Left cardiac atrium (tissue), 4 donors: ENCODE measurements at regions not wholly inside any gene's neighbourhood (a gene's known extent, or its start where the extent isn't known, plus 50 kb on each side); places are given as distances from the start of the nearest gene placed in this dataset.

Experiments used
- ATAC-seq, 2 donors: fragments of 200-7000 bp; cut with Tn5 transposase; one replicate each; pipeline ENCODE4 v1.9.1; 2020; ENCODE audit warnings: mild to moderate bottlenecking in 2 of 2, moderate library complexity in 2 of 2
- DNase-seq: peaks from one replicate; pipeline ENCODE4 v3.0.0-alpha.2; 2020
- intact Hi-C, 2 donors: fragments of 100-400 bp; cut with DNase I; formaldehyde crosslinking; loops; one replicate each; pipeline versions ENCODE4 v1.14.1 to v1.15.1; 2022 to 2023
- donor health status: DM: no; HTN: yes; CAD: no.
- donor health status: DM: no; HTN: yes; CAD: no; lungs with severe emphysema.
- donor health status: DM: yes; HTN: yes; CAD: no.
- donor health status: Dilated cardiomyopathy.

DNA sequence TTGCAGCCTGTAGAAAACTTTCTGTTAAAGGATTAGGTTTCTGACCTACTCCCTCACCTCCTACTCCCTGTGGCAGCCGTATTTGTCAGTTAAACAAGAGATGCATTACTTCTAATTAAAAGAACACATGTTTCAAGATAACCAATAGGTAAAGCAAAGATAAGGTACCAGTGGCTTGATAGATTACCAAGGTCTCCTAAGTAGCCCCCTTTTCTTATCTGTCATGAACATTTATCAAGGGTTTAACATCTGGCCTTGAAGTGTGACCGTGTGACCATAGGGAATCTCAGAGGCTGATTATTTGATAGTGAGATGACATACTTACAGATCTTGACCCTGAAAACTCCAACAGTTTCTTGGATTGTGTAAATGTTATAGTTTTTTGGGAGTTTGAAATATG is 764.0 kb upstream of the EDIL3 start:
- ATAC-seq = no peak
- DNase-seq = no peak
- intact Hi-C loops = no loop called here

DNA sequence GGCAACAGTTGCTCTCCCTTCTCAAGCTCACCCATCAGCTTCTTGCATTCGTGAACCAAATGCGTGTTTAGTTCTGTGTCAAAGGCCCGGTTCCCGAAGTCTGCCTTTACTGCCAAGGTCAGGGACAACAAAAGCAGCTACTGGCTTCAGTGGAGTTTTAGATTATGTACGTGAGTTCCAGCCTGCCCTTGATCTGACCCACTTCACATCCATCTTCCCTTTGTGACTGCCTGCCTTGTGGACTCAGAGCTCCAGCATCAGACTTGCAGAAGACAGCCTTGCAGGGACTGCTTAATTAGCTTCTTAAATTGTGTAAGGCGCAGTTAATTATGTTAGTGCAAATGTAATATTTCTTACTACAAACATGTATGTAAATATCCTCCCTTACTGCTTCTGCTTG is 774.7 kb upstream of the EDIL3 start:
- DNase-seq (no peak), ATAC-seq (no peak)
- intact Hi-C loops = no loop called here

DNA sequence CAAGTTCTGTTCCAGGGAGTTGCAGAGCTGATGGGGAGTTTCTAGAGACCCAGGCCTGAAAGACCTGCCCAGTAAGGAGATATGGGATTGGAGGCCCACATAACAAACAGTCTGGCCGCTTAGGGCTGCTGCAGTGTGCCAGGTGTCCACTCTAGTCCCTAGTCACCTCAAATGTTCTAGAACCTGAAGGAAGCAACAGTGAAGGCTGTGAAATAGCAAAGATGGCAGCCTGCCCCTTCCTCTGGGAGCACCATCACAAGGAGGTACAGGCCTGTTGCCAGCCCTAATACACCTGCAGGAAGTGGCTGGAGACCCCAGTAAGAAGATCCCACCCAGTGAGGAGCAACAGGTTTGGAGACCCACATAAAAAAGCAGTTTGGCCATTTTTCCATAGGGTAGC is 783.8 kb upstream of the EDIL3 start:
- intact Hi-C loops = no loop called here
- no peak for ATAC-seq

DNA sequence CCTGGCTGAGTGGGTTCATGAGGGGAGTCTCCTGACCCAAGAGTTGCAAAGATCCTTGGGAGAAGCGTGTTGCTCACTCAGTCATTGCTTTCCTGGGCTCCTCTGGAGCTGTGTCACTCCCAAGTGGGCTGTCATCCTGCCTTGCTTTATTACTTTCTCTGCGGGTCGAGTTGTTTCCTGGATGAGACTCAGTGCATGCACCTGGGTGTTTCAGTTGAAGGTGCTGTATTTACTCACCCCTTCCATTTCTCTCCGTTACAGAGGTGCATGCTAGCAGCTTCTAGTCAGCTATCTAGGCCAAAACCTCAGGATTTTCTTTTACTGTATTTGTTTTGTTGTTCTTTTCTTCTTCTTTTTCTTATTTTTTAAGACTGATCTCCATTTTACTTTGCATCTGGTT is 785.5 kb upstream of the EDIL3 start:
- DNase-seq (no peak), ATAC-seq (no peak)
- intact Hi-C loops = no loop called here

More for the DNA sequence above, 783.8 kb upstream of the EDIL3 start:
- no peak for DNase-seq

GRCh38 chr5:85173469-85173868 is 788.8 kb upstream of the EDIL3 start:
- DNase-seq (no peak), ATAC-seq (no peak)
- intact Hi-C loops = no loop called here

- intact Hi-C loops = no loop called here
- ATAC-seq (no peak), DNase-seq (no peak)
Measured at GRCh38 chr5:85182344-85182743, 797.7 kb upstream of the EDIL3 start.

DNA sequence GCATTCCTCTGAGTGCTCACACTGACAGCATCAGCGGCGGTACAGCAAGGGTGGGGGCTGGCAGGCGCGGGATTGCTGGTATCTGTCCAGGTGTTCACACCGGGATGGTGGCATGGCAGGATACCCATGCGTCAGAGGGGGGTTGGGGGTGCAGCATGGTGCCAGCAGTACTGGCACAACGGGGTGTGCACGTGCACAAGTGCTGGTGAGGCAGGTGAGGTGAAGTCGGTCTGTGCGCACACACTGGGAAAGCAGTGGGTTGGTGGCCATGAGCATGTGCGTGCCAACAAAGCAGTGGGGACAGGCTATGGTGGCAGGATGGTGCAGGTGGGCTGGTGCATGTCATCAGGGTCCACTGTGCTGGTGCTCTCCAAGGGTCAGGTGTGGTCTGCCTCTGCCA is 819.6 kb upstream of the EDIL3 start:
- intact Hi-C loops = no loop called here
- ATAC-seq (no peak), DNase-seq (no peak)

GRCh38 chr5:85205430-85205829 is 820.8 kb upstream of the EDIL3 start:
- ATAC-seq = no peak
- DNase-seq = no peak
- intact Hi-C loops = no loop called here

GRCh38 chr5:85225388-85225787 is 840.7 kb upstream of the EDIL3 start:
- intact Hi-C loops = no loop called here
- DNase-seq (no peak), ATAC-seq (no peak)

- no peak for DNase-seq
- no peak for ATAC-seq
- intact Hi-C loops = no loop called here
Measured at GRCh38 chr5:85249204-85249603, 864.5 kb upstream of the EDIL3 start.

- DNase-seq (no peak), ATAC-seq (no peak)
- intact Hi-C loops = no loop called here
Measured at GRCh38 chr5:85263125-85263524, 878.4 kb upstream of the EDIL3 start.

DNA sequence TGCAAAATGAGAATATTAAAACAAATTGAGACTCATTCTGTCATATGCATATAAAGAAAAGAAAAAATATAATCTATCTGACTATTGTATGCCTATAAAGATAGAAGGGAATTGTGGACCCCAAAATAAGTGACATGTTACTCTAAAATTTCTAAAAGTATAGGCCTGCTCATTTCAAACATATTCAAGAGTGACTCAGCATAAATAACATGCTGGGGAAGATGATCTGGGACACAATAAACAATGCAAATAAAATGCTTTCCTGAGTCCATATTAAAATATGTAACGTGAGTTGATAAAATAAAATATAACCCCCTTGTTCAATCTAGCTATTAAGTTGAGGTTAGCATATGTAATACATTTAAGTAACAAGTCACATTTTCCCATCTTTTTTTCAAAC is 882.0 kb upstream of the EDIL3 start:
- ATAC-seq (no peak), DNase-seq (no peak)
- intact Hi-C loops = no loop called here

GRCh38 chr5:85268194-85268593 is 883.5 kb upstream of the EDIL3 start:
- no peak for ATAC-seq
- intact Hi-C loops = no loop called here
- DNase-seq = no peak

- no peak for DNase-seq
- ATAC-seq = no peak
- intact Hi-C loops = no loop called here
Measured at GRCh38 chr5:85278193-85278592, 893.5 kb upstream of the EDIL3 start.

DNA sequence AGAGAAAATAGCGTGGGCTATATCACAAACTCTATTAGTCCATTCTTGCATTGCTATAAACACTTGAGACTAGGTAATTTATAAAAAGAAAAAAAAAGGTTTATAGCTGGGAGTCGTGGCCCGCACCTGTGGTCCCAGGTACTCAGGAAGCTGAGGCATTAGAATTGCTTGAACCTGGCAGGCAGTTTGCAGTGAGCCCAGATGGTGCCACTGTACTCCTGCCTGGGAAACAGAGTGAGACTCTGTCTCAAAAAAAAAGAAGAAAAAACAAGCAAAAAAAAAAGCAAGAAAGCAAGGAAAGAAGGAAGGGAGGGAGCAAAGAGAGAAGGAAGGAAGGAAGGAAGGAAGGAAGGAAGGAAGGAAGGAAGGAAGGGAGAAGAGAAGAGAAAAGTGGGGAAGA is 904.2 kb upstream of the EDIL3 start:
- intact Hi-C loops = no loop called here

GRCh38 chr5:85293145-85293785 is 908.6 kb upstream of the EDIL3 start:
- intact Hi-C loops = no loop called here
- peak; percentile 34 to 47 for ATAC-seq
- DNase-seq = no peak

More for the DNA sequence above, 904.2 kb upstream of the EDIL3 start:
- no peak for DNase-seq
- ATAC-seq = no peak

GRCh38 chr5:85304524-85304923 is 919.8 kb upstream of the EDIL3 start:
- DNase-seq (no peak), ATAC-seq (no peak)
- intact Hi-C loops = no loop called here

DNA sequence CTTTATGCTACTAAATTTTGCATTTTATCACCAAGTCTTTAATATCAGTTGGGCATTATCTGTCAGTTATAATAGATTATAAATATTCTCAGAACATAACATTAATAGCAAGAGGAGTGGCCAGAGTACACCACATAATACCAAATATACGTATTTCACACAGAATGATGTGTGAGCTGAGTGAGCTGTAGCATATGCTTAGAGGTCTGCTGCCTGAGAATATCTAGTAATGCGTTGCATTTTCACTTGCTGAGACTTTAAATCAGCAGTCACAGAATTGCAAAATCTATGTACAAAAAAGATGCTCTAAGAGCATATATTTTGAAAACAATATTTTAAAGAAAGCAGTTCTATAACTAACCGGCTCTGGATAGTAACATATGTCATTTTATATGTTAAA is 921.1 kb upstream of the EDIL3 start:
- intact Hi-C loops = no loop called here
- ATAC-seq (no peak), DNase-seq (no peak)

GRCh38 chr5:85311536-85311935 is 926.9 kb upstream of the EDIL3 start:
- ATAC-seq (no peak), DNase-seq (no peak)
- intact Hi-C loops = no loop called here

DNA sequence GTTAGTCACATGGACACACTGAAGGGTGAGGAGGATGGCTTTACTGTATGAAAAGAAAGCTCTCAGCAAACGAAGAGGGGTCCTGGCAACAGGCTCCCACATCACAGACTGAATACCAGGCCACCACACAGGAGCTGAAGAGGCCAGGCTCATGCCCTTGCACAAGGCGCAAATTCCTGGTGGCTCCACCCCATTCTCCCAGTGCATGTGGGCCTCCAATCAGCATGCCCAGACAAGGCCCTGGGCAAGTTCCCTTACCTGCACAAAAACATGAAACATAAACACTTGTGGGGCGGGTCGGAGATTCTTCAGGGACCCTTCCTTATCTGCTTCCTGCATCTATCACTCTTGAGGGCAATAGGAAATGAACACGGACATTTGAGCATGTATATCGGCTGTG is 935.8 kb upstream of the EDIL3 start:
- ATAC-seq (no peak), DNase-seq (no peak)

DNA sequence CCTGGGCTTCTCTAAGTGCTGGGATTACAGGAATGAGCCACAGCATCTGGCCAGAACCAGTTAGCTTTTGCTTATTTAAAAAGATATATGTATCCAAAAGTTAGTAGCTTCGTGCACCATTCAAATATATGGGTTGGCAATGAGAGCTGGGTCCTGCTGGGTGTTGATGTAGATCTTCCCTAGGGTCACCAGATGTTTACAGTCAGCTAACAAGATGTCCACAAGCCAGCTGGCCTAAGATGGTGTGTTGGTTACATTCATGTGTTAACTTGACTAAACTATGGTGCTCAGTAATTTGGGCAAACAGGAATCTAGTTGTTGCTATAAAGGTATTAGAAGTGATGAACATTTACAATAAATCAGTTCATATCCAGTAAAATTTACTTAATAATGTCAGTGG is 948.6 kb upstream of the EDIL3 start:
- intact Hi-C loops = no loop called here
- no peak for DNase-seq
- ATAC-seq = no peak

More for the DNA sequence above, 935.8 kb upstream of the EDIL3 start:
- intact Hi-C loops = no loop called here

DNA sequence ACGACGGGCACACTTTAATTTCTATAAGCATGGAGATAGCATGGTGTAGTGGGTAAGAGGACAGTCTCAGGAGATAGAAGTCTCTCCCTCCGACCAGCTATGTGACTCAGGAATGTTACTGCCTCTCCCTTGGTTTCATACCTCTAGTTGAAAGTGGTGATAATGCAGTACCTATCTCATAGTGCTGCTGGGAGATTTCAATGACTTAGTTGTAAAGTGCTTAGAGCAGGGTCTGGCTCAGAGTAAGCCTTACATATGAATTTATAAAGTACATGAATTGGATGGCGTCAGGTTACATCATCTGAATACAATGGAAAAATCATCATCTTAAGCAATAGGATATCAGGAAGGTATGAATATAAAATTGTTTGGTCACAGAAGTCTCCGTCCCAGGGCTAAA is 952.8 kb upstream of the EDIL3 start:
- ATAC-seq = no peak
- intact Hi-C loops = no loop called here
- no peak for DNase-seq
